ENCODE measurements at regions not wholly inside any gene's neighbourhood (a gene's known extent, or its start where the extent isn't known, plus 50 kb on each side); places are given as distances from the start of the nearest gene placed in this dataset.

- Histone ChIP-seq H4K20me1 (ENCODE audit: low read depth) (no peaks in the 10 kb centered on the region), H3K9ac (no peak overlapping the region), H3K4me1 (no peaks in the 10 kb centered on the region), H3K79me2 (ENCODE audit: low read depth) (no peaks in the 10 kb centered on the region), H3K9me3 (ENCODE audit: low read depth) (no peaks in the 10 kb centered on the region), H3K36me3 (no peaks in the 10 kb centered on the region), H3K27ac (no peak overlapping the region), H3K4me3 (no peak overlapping the region), H2AFZ (replicated peaks) (no peak overlapping the region), H3K27me3 (no peaks in the 10 kb centered on the region), H3K4me2 (no peak overlapping the region), H3F3A (ENCODE audit: low read depth) (no peaks in the 10 kb centered on the region)
- DNase-seq (ENCODE audit: low spot score): no peak
- TF ChIP-seq CTCF (IDR thresholded peaks at IDR 0.05): no peak
- no peak for TF ChIP-seq EZH2phosphoT487 (IDR thresholded peaks at IDR 0.05)
- no peak for TF ChIP-seq EZH2 (IDR thresholded peaks at IDR 0.05)
- Mint-ChIP-seq H3K27ac (no peak overlapping the region), H3K9me3 (no peaks in the 10 kb centered on the region), H3K27me3 (ENCODE audit: insufficient read depth, low read depth) (no peaks in the 10 kb centered on the region), H3K36me3 (no peaks in the 10 kb centered on the region), H3K4me3 (no peak overlapping the region), H3K4me1 (peaks cover 18% of the 10 kb centered on the region)
Observed at GRCh38 chr9:12878351-12878978, 103.6 kb downstream of the LURAP1L start.

GRCh38 chr9:12879961-12880360 lies 105.1 kb downstream of the LURAP1L start:
- no peaks in the 10 kb centered on the region for H3K36me3 ChIP-seq
- H3K36me3 Mint-ChIP-seq: no peaks in the 10 kb centered on the region
- no peak overlapping the region for H3K27ac Mint-ChIP-seq
- no peak for DNase-seq (ENCODE audit: low spot score)
- no peaks in the 10 kb centered on the region for H3K9me3 Mint-ChIP-seq
- no peak overlapping the region for H3K4me2 ChIP-seq
- no peaks in the 10 kb centered on the region for H4K20me1 ChIP-seq (ENCODE audit: low read depth)
- H3K4me1 ChIP-seq: no peaks in the 10 kb centered on the region
- no peaks in the 10 kb centered on the region for H3K27me3 ChIP-seq
- H3K4me3 ChIP-seq: no peak overlapping the region
- H3K79me2 ChIP-seq (ENCODE audit: low read depth): no peaks in the 10 kb centered on the region
- no peak overlapping the region for H2AFZ ChIP-seq (replicated peaks)
- TF ChIP-seq CTCF (IDR thresholded peaks at IDR 0.05): no peak
- no peak for TF ChIP-seq EZH2 (IDR thresholded peaks at IDR 0.05)
- no peak for TF ChIP-seq EZH2phosphoT487 (IDR thresholded peaks at IDR 0.05)
- H3F3A ChIP-seq (ENCODE audit: low read depth): no peaks in the 10 kb centered on the region
- no peaks in the 10 kb centered on the region for H3K27me3 Mint-ChIP-seq (ENCODE audit: insufficient read depth, low read depth)
- no peak overlapping the region for H3K9ac ChIP-seq
- peaks cover 18% of the 10 kb centered on the region for H3K4me1 Mint-ChIP-seq
- no peak overlapping the region for H3K4me3 Mint-ChIP-seq
- no peak overlapping the region for H3K27ac ChIP-seq
- no peaks in the 10 kb centered on the region for H3K9me3 ChIP-seq (ENCODE audit: low read depth)

- Histone ChIP-seq H3K79me2 (ENCODE audit: low read depth) (no peaks in the 10 kb centered on the region), H2AFZ (replicated peaks) (no peak overlapping the region), H3K4me1 (no peaks in the 10 kb centered on the region), H3K36me3 (no peaks in the 10 kb centered on the region), H4K20me1 (ENCODE audit: low read depth) (no peaks in the 10 kb centered on the region), H3K9me3 (ENCODE audit: low read depth) (no peaks in the 10 kb centered on the region), H3F3A (ENCODE audit: low read depth) (no peaks in the 10 kb centered on the region), H3K27me3 (no peaks in the 10 kb centered on the region), H3K4me2 (no peak overlapping the region), H3K9ac (no peak overlapping the region), H3K27ac (no peak overlapping the region), H3K4me3 (no peak overlapping the region)
- Mint-ChIP-seq H3K27ac (peak overlapping the region; percentile 72), H3K4me1 (peaks cover 18% of the 10 kb centered on the region), H3K9me3 (no peaks in the 10 kb centered on the region), H3K27me3 (ENCODE audit: insufficient read depth, low read depth) (no peaks in the 10 kb centered on the region), H3K36me3 (no peaks in the 10 kb centered on the region), H3K4me3 (no peak overlapping the region)
- TF ChIP-seq EZH2 (IDR thresholded peaks at IDR 0.05): no peak
- TF ChIP-seq CTCF (IDR thresholded peaks at IDR 0.05): no peak
- no peak for TF ChIP-seq EZH2phosphoT487 (IDR thresholded peaks at IDR 0.05)
- no peak for DNase-seq (ENCODE audit: low spot score)
Observed at GRCh38 chr9:12880406-12881015, 105.7 kb downstream of the LURAP1L start.
